ENCODE measurements at regions not wholly inside any gene's neighbourhood (a gene's known extent, or its start where the extent isn't known, plus 50 kb on each side); places are given as distances from the start of the nearest gene placed in this dataset.
"Not testable (repeated sequence)": the region's sequence is repeated elsewhere in the genome, so short reads cannot be mapped to it uniquely, and the experiment has no call there.

DNA sequence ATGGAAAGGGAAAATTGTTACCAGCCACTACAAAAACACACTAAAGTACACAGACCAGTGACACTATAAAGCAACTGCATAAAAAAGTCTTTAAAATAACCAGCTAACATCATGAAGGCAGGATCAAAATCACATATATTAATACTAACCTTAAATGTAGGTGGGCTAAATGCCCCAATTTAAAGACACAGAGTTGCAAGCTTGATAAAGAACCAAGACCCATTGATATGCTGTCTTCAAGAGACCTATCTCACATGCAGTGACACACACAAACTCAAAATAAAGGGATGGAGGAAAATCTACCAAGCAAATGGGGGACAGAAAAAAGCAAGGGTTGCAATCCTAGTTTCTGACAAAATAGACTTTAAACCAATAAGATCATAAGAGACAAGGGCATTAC, 246.3 kb downstream of the SEC16B start:
- DNase-seq, result no peak

- no peak for DNase-seq
Measured at GRCh38 chr1:177710696-177711620, 258.9 kb downstream of the SEC16B start.

GRCh38 chr1:177708406-177708805, 261.5 kb downstream of the SEC16B start:
- DNase-seq, result no peak

- DNase-seq, result no peak
Measured at GRCh38 chr1:177706977-177707376, 262.9 kb downstream of the SEC16B start.

GRCh38 chr1:177705839-177706238, 264.0 kb downstream of the SEC16B start:
- no peak for DNase-seq

- DNase-seq, result no peak
Measured at GRCh38 chr1:177703888-177704446, 265.9 kb downstream of the SEC16B start.

DNA sequence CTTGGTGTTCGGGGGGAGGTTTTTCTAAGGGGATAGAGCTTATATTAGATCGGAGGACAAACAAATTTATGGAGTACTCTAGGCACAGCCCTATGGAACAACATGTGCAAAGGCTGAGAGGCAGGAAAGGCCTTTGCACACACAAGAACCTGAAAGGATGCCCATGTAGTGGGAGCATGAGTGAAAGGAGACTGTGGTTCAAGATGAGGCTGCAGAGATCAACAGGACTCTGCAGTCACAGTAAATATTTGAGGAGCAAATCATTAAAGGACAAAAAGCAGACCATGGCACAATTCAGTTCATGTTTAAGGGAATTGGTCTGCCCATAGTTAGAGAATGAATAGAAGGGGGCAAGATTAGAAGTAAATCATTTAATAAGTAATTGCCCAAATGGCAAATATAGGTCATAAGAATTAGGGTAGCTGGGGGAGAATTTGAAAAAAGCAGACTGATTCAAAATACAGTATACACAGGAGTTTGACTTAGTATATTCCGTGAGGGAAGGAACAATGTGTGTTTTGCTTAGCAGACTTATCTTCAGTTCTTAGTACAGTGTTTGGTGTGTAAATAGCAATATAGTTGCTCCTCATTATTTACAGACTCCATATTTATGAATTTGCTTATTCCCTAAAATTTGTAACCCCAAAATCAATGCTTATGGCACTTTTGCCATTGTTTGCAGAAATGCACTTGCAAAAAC, 268.1 kb downstream of the SEC16B start:
- no peak for DNase-seq

DNA sequence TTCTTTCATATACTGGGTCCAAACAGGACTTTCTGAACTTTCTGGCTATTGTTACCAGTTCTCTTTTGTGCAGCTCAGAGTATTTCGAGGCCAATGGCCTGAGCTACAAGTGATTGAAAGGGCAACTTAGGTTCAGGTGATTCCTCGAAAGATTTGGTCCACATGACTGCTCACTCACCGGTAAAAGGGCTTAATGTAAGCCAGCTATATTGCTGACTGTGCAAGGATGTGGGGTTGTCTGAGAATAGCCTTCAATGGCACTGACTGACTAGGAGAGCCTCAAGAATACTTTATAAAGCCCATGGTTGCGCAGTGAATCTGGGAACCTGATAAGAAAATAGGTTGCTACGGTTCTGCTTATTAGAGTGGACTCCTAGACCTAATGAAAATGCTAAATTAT, 269.0 kb downstream of the SEC16B start:
- no peak for DNase-seq

DNA sequence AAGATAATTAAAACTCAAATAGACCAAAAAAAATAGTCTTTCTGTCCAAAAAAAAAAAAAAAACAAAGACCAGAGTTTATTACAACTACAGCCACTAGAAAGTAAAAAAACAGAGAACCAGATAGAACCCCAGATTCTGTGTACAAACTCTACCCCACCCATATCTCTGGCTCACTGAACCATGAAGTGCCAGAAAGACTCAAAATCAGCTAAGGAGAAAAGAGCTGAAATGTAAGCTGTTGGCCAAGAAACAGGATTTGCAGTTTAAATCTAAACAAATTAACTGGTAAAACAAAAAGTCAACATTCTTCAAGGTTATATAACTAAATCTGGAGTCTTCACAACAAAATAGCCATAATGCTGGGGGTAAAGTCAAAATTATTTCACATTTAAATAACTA, 278.9 kb downstream of the SEC16B start:
- no peak for DNase-seq

DNA sequence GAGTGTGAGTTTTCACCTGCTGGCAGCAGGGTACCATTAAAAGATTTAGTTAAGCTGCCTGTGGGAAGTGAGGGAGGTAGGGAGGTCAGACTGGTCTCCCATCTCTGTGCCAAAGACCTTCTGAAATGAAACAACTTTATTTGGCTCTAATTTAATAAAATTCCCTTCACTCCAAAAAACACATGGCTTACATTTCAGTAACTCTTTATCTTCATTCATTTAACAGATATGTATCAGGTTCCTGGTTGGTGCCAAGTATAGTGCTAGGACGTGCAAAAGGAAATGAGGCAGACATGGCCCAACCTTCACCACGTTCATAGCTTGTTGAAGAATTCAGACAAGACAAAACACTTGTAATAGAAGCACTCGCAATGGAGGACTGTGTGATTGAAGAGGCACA, 282.3 kb downstream of the SEC16B start:
- no peak for DNase-seq

DNA sequence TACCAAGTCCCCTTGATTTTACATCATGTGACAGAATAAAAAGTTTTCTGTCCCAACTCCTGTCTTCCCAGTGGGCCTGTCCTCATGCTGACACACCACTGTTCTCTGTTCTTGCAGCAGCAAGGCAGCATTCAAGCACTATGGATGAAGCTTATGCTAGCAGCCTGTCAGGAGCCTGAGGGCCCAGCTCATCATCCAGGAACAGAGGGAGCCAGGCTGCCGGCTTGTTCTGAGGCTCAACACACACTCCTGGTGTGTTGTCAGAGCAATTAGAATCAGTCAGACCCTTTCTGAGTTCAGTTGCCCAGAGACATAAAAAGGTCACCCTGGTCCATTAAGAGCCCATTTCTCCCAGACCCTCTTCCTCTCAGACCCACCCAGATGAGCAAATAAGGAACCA, 282.9 kb downstream of the SEC16B start:
- DNase-seq, result no peak

- DNase-seq, result no peak
Measured at GRCh38 chr1:177669161-177669560, 300.7 kb downstream of the SEC16B start.

- no peak for DNase-seq
Measured at GRCh38 chr1:177665935-177666334, 303.9 kb downstream of the SEC16B start.

- not testable (repeated sequence) for DNase-seq
Measured at GRCh38 chr1:177664742-177665141, 305.1 kb downstream of the SEC16B start.

GRCh38 chr1:177660188-177660587, 309.7 kb downstream of the SEC16B start:
- no peak for DNase-seq

GRCh38 chr1:177659281-177659680, 310.6 kb downstream of the SEC16B start:
- DNase-seq, result no peak

DNA sequence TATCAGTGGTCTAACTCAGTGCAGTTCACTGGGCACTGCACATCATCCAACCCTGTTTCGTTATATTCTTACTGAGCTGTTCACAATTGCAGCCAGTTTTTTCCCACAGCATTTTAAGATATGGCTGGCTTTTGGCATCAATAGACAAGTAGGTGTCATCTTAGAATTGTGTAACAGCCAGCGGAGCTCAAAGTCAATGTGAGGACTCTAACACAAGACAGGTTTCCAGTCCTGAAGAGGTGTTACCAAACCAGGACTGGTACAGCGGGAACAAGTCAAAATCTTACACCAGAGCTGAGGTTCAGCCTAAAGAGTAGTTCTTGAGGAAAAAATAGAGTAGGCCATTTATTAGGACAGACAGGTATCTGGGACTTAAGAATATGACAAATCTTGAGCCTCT, 313.3 kb downstream of the SEC16B start:
- no peak for DNase-seq

- DNase-seq, result no peak
Measured at GRCh38 chr1:177650947-177651346, 318.9 kb downstream of the SEC16B start.

DNA sequence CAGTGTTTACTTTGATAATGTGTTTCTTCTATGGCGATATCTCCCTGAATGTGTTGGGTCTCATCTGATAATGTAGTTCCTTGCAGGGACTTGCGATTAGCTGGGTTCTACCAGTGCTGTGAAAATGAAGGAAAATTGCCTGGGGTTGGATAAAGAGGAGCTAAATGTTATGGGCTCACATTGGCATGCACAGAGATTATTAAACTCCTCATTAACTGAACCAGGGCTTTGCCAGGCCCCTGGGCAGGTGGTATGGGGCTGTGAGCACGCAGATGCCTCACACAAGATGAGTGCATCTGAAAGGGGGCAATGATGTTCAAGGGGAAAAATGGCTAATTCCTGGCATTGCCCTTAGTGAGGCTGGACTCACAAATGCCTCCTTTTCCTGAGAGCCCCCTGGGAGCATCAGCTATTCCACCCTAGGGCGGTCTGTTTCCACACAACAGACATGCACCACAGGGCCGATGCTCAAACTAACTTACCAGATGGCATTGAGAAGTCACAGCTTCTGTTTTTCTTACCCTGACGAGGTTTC, 321.1 kb downstream of the SEC16B start:
- no peak for DNase-seq

- DNase-seq, result no peak
Measured at GRCh38 chr1:177648138-177648537, 321.7 kb downstream of the SEC16B start.

- DNase-seq, result no peak
Measured at GRCh38 chr1:177646757-177647730, 322.8 kb downstream of the SEC16B start.
